NCI-H446 (cell line): ENCODE measurements at regions not wholly inside any gene's neighbourhood (a gene's known extent, or its start where the extent isn't known, plus 50 kb on each side); places are given as distances from the start of the nearest gene placed in this dataset.

ENCODE experiments used
- DNase-seq, 2 experiments: peaks; one replicate each; lab custom pipeline; 2025; lab: John Stamatoyannopoulos, UW

- DNase-seq, result no peak
Measured at GRCh38 chr21:39124681-39125251, 58.5 kb downstream of the PSMG1 start.

GRCh38 chr21:39123375-39123774, 59.9 kb downstream of the PSMG1 start:
- DNase-seq, result no peak

- no peak for DNase-seq
Measured at GRCh38 chr21:39121600-39122355, 61.5 kb downstream of the PSMG1 start.

GRCh38 chr21:39120876-39121599, 62.2 kb downstream of the PSMG1 start:
- no peak for DNase-seq

GRCh38 chr21:39119891-39120290, 63.4 kb downstream of the PSMG1 start:
- DNase-seq, result no peak

- no peak for DNase-seq
Measured at GRCh38 chr21:39118604-39119215, 64.5 kb downstream of the PSMG1 start.

GRCh38 chr21:39118061-39118460, 65.2 kb downstream of the PSMG1 start:
- DNase-seq, result no peak

GRCh38 chr21:39117440-39117970, 65.7 kb downstream of the PSMG1 start:
- no peak for DNase-seq

- no peak for DNase-seq
Measured at GRCh38 chr21:39116761-39117439, 66.4 kb downstream of the PSMG1 start.

GRCh38 chr21:39115576-39116235, 67.5 kb downstream of the PSMG1 start:
- no peak for DNase-seq

GRCh38 chr21:39114871-39115575, 68.2 kb downstream of the PSMG1 start:
- no peak for DNase-seq

- no peak for DNase-seq
Measured at GRCh38 chr21:39111931-39112550, 71.2 kb downstream of the PSMG1 start.

- no peak for DNase-seq
Measured at GRCh38 chr21:39110431-39110830, 72.8 kb downstream of the PSMG1 start.

GRCh38 chr21:39109596-39110210, 73.5 kb downstream of the PSMG1 start:
- DNase-seq, result no peak

GRCh38 chr21:39109163-39109530, 74.1 kb downstream of the PSMG1 start:
- no peak for DNase-seq

GRCh38 chr21:39108291-39109162, 74.7 kb downstream of the PSMG1 start:
- DNase-seq, result no peak

GRCh38 chr21:39107739-39108138, 75.5 kb downstream of the PSMG1 start:
- DNase-seq, result no peak

- DNase-seq, result no peak
Measured at GRCh38 chr21:39106881-39107462, 76.3 kb downstream of the PSMG1 start.
